MCF 10A (cell line): ENCODE measurements at regions not wholly inside any gene's neighbourhood (a gene's known extent, or its start where the extent isn't known, plus 50 kb on each side); places are given as distances from the start of the nearest gene placed in this dataset.

ENCODE experiments used
- BruUV-seq: library from RNA; stranded (reverse); fragments of 400-500 nt; replicated peaks from 2 replicates; lab custom pipeline; 2021; lab: Mats Ljungman, UMichigan
- CTCF ChIA-PET: fragments of 300-600 bp; sonication (Branson Sonifier 250); formaldehyde crosslinking; extraction: SDS; loops from one replicate; lab custom pipeline; 2021; ENCODE audit warnings: antibody characterized with exemption, inconsistent platforms; lab: Yijun Ruan, JAX
- POLR2A ChIA-PET: fragments of 300-600, 350-650 bp; sonication (Branson Sonifier 250); formaldehyde crosslinking; extraction: SDS; loops from one replicate; lab custom pipeline; 2020; ENCODE audit warnings: antibody characterized with exemption, inconsistent platforms; lab: Yijun Ruan, JAX
- DNase-seq: peaks from one replicate; pipeline ENCODE4 v3.0.0-alpha.2; 2018; ENCODE audit not compliant: unreplicated experiment
- H3K27ac Mint-ChIP-seq: one replicate; pipeline ENCODE4 v1.8.0; 2022; ENCODE audit warnings: mild to moderate bottlenecking, low read depth, mixed read lengths; ENCODE audit not compliant: unreplicated experiment
- H3K27me3 Mint-ChIP-seq: one replicate; pipeline ENCODE4 v1.8.0; 2022; ENCODE audit warnings: mixed read lengths; ENCODE audit not compliant: insufficient read depth, unreplicated experiment
- H3K36me3 Mint-ChIP-seq: one replicate; pipeline ENCODE4 v1.8.0; 2022; ENCODE audit warnings: mild to moderate bottlenecking, moderate library complexity, mixed read lengths; ENCODE audit not compliant: insufficient read depth, unreplicated experiment
- H3K4me1 Mint-ChIP-seq: one replicate; pipeline ENCODE4 v1.8.0; 2022; ENCODE audit warnings: mixed read lengths; ENCODE audit not compliant: insufficient read depth, unreplicated experiment
- H3K4me3 Mint-ChIP-seq: one replicate; pipeline ENCODE4 v1.8.0; 2022; ENCODE audit warnings: mild to moderate bottlenecking, moderate library complexity, mixed read lengths; ENCODE audit not compliant: unreplicated experiment
- H3K9me3 Mint-ChIP-seq: one replicate; pipeline ENCODE4 v1.8.0; 2022; ENCODE audit warnings: mixed read lengths; ENCODE audit not compliant: unreplicated experiment
- CTCF ChIP-seq: fragments of 200-600 bp; IDR thresholded peaks from one replicate; pipeline ENCODE4 v1.8.0; 2022; ENCODE audit warnings: antibody characterized with exemption, mild to moderate bottlenecking; ENCODE audit not compliant: unreplicated experiment
- intact Hi-C: fragments of 100-400 bp; cut with micrococcal nuclease; formaldehyde crosslinking; loops from 2 replicates; pipeline ENCODE4 v1.14.1; 2022

GRCh38 chr2:150693556-150693955, 206.1 kb upstream of the RND3 start:
- Mint-ChIP-seq H3K27me3 (no peaks in the 10 kb centered on the region), H3K36me3 (no peaks in the 10 kb centered on the region), H3K27ac (no peak overlapping the region), H3K4me1 (peaks cover 9% of the 10 kb centered on the region), H3K4me3 (no peak overlapping the region), H3K9me3 (peaks cover 7% of the 10 kb centered on the region)
- ChIA-PET CTCF (no interaction called here), POLR2A (no interaction called here)
- intact Hi-C loops, result no loop called here
- TF ChIP-seq CTCF, result no peak
- DNase-seq, result no peak
- BruUV-seq, result no TSS peak

GRCh38 chr2:150690870-150691269, 203.4 kb upstream of the RND3 start:
- no peak overlapping the region for H3K4me3 Mint-ChIP-seq

GRCh38 chr2:150690261-150690660, 202.8 kb upstream of the RND3 start:
- Mint-ChIP-seq H3K4me3 (no peak overlapping the region), H3K4me1 (no peaks in the 10 kb centered on the region), H3K36me3 (no peaks in the 10 kb centered on the region), H3K27me3 (no peaks in the 10 kb centered on the region), H3K9me3 (no peaks in the 10 kb centered on the region), H3K27ac (no peak overlapping the region)
- no peak for TF ChIP-seq CTCF
- ChIA-PET POLR2A (interaction anchor here (0.9 kb wide), 1 partner anchor 10 kb away, joined by 3 read pairs; no protein-coding TSS in a partner anchor), CTCF (interaction anchor here (0.6 to 0.7 kb wide), 2 partner anchors 284 to 550 kb away, joined by 3 to 4 read pairs; no protein-coding TSS in a partner anchor)
- no TSS peak for BruUV-seq
- DNase-seq, result no peak
- intact Hi-C loops, result no loop called here

More at GRCh38 chr2:150690870-150691269, 203.4 kb upstream of the RND3 start:
- intact Hi-C loops, result no loop called here
- CTCF ChIA-PET, result interaction anchor here (0.6 to 0.7 kb wide), 3 partner anchors 283 to 631 kb away, joined by 3 to 4 read pairs (median 3); no protein-coding TSS in a partner anchor
- no TSS peak for BruUV-seq
- Mint-ChIP-seq H3K27ac (no peak overlapping the region), H3K4me1 (no peaks in the 10 kb centered on the region), H3K36me3 (no peaks in the 10 kb centered on the region), H3K27me3 (no peaks in the 10 kb centered on the region), H3K9me3 (no peaks in the 10 kb centered on the region)
- POLR2A ChIA-PET, result interaction anchor here (0.7 to 1.2 kb wide), 4 partner anchors 9 to 17 kb away, joined by 3 to 5 read pairs (median 3); no protein-coding TSS in a partner anchor
- DNase-seq, result peak; percentile 18
- TF ChIP-seq CTCF, result no peak

GRCh38 chr2:150689590-150689989, 202.1 kb upstream of the RND3 start:
- no peak for DNase-seq
- H3K9me3 Mint-ChIP-seq, result no peaks in the 10 kb centered on the region
- TF ChIP-seq CTCF, result no peak
- H3K4me1 Mint-ChIP-seq, result no peaks in the 10 kb centered on the region
- no peak overlapping the region for H3K27ac Mint-ChIP-seq
- no peaks in the 10 kb centered on the region for H3K27me3 Mint-ChIP-seq
- CTCF ChIA-PET, result no interaction called here
- POLR2A ChIA-PET, result interaction anchor here (0.6 kb wide), 1 partner anchor 45 kb away, joined by 3 read pairs; no protein-coding TSS in a partner anchor
- H3K4me3 Mint-ChIP-seq, result no peak overlapping the region
- no TSS peak for BruUV-seq
- H3K36me3 Mint-ChIP-seq, result no peaks in the 10 kb centered on the region
- intact Hi-C loops, result no loop called here
